ENCODE measurements at regions not wholly inside any gene's neighbourhood (a gene's known extent, or its start where the extent isn't known, plus 50 kb on each side); places are given as distances from the start of the nearest gene placed in this dataset.
"Not testable (repeated sequence)": the region's sequence is repeated elsewhere in the genome, so short reads cannot be mapped to it uniquely, and the experiment has no call there.

- intact Hi-C loops (cut with DNase I), result no loop called here
- TF ChIP-seq, protein P1, sequence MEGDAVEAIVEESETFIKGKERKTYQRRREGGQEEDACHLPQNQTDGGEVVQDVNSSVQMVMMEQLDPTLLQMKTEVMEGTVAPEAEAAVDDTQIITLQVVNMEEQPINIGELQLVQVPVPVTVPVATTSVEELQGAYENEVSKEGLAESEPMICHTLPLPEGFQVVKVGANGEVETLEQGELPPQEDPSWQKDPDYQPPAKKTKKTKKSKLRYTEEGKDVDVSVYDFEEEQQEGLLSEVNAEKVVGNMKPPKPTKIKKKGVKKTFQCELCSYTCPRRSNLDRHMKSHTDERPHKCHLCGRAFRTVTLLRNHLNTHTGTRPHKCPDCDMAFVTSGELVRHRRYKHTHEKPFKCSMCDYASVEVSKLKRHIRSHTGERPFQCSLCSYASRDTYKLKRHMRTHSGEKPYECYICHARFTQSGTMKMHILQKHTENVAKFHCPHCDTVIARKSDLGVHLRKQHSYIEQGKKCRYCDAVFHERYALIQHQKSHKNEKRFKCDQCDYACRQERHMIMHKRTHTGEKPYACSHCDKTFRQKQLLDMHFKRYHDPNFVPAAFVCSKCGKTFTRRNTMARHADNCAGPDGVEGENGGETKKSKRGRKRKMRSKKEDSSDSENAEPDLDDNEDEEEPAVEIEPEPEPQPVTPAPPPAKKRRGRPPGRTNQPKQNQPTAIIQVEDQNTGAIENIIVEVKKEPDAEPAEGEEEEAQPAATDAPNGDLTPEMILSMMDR (IDR thresholded peaks at IDR 0.05), result no peak
- no peak for TF ChIP-seq POLR2A (IDR thresholded peaks at IDR 0.05)
- Histone ChIP-seq H3K27me3 (peaks cover 0 to 7% (median 0%) of the 10 kb centered on the region in 9 donors), H3K36me3 (no peaks in the 10 kb centered on the region), H3K4me3 (no peak overlapping the region), H3K27ac (no peak overlapping the region), H3K9me3 (no peaks in the 10 kb centered on the region), H3K4me1 (peaks cover 0 to 5% (median 0%) of the 10 kb centered on the region in 12 donors)
- ATAC-seq, result no peak
- DNase-seq, result no peak
- 66 to 76% (median 68%) methylated on average over 4 of the region's 4 CpGs for WGBS, 4 donors
Measured at GRCh38 chr9:87406543-87407166, 91.0 kb upstream of the DAPK1 start.

GRCh38 chr9:87410047-87411005 lies 87.3 kb upstream of the DAPK1 start:
- 55 to 58% (median 57%) methylated on average over 16 of the region's 16 CpGs for WGBS, 4 donors
- H3K36me3 ChIP-seq; H3K27ac ChIP-seq; H3K4me1 ChIP-seq; intact Hi-C loops (cut with DNase I); H3K4me3 ChIP-seq; ATAC-seq; DNase-seq; H3K9me3 ChIP-seq; H3K27me3 ChIP-seq: not testable (repeated sequence)

DNA sequence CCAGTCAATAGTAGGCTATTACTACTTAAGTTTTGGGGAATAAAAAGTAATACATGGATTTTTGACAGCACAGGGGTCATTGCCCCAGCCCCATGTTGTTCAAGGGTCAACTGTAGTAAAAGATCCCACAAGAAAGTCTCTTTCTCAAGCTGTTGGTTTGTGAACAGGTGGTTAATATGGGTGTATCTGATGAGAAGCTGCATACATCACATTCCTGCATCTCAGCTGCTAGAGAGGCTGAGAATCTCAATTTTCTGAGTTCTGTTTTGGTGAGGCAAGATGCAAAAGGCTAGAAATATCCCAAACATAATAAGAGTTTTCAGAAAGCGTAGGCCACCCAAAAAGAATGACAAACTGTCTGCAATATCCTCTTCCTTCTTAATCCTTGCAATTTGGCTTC lies 76.8 kb upstream of the DAPK1 start:
- H3K27ac ChIP-seq, result no peak overlapping the region
- intact Hi-C loops (cut with DNase I), result no loop called here
- no peak for ATAC-seq
- WGBS, 4 donors, result 93 to 100% (median 96%) methylated on average over 1 of the region's 1 CpG
- H3K9me3 ChIP-seq, result peaks cover 0 to 14% (median 7%) of the 10 kb centered on the region in 12 donors
- no peaks in the 10 kb centered on the region for H3K36me3 ChIP-seq
- no peak overlapping the region for H3K4me3 ChIP-seq
- TF ChIP-seq POLR2A (IDR thresholded peaks at IDR 0.05), result no peak
- TF ChIP-seq, protein P1 (IDR thresholded peaks at IDR 0.05), result no peak
- no peak for DNase-seq
- no peaks in the 10 kb centered on the region for H3K27me3 ChIP-seq
- no peaks in the 10 kb centered on the region for H3K4me1 ChIP-seq

GRCh38 chr9:87421734-87422133 lies 75.9 kb upstream of the DAPK1 start:
- WGBS, 4 donors, result 84 to 91% (median 87%) methylated on average over 3 of the region's 3 CpGs
- Histone ChIP-seq H3K4me1 (no peaks in the 10 kb centered on the region), H3K27ac (no peak overlapping the region), H3K27me3 (no peaks in the 10 kb centered on the region), H3K9me3 (peaks cover 0 to 14% (median 7%) of the 10 kb centered on the region in 12 donors), H3K4me3 (no peak overlapping the region), H3K36me3 (no peaks in the 10 kb centered on the region)
- no peak for DNase-seq
- intact Hi-C loops (cut with DNase I), result no loop called here
- ATAC-seq, result no peak
- TF ChIP-seq POLR2A (IDR thresholded peaks at IDR 0.05), result no peak
- TF ChIP-seq, protein P1 (IDR thresholded peaks at IDR 0.05), result no peak

Measured in heart left ventricle (tissue), 16 donors.